HUES48 (cell line): ENCODE measurements at regions not wholly inside any gene's neighbourhood (a gene's known extent, or its start where the extent isn't known, plus 50 kb on each side); places are given as distances from the start of the nearest gene placed in this dataset.
"Not testable (repeated sequence)": the region's sequence is repeated elsewhere in the genome, so short reads cannot be mapped to it uniquely, and the experiment has no call there.

Source experiments
- H3K27ac ChIP-seq: one replicate; pipeline ENCODE4 v1.7.0; 2013; ENCODE audit warnings: low read depth, low read length, inconsistent platforms
- H3K27me3 ChIP-seq: 2 replicates; pipeline ENCODE4 v1.6.1; 2013; ENCODE audit warnings: mild to moderate bottlenecking, low read length; ENCODE audit not compliant: control insufficient read depth, insufficient read depth
- H3K36me3 ChIP-seq: 2 replicates; pipeline ENCODE4 v1.6.1; 2013; ENCODE audit warnings: low read length; ENCODE audit not compliant: control insufficient read depth, insufficient read depth
- H3K4me1 ChIP-seq: 2 replicates; pipeline ENCODE4 v1.6.1; 2013; ENCODE audit warnings: mild to moderate bottlenecking, low read length; ENCODE audit not compliant: control insufficient read depth, insufficient read depth
- H3K4me3 ChIP-seq: 2 replicates; pipeline ENCODE4 v1.5.1; 2013; ENCODE audit warnings: mild to moderate bottlenecking, low read depth, low read length
- H3K9ac ChIP-seq: 2 replicates; pipeline ENCODE4 v1.6.1; 2013; ENCODE audit warnings: mild to moderate bottlenecking, low read depth, low read length, moderate library complexity
- H3K9me3 ChIP-seq: 2 replicates; pipeline ENCODE4 v1.6.1; 2013; ENCODE audit warnings: low read length; ENCODE audit not compliant: control insufficient read depth, insufficient read depth

DNA sequence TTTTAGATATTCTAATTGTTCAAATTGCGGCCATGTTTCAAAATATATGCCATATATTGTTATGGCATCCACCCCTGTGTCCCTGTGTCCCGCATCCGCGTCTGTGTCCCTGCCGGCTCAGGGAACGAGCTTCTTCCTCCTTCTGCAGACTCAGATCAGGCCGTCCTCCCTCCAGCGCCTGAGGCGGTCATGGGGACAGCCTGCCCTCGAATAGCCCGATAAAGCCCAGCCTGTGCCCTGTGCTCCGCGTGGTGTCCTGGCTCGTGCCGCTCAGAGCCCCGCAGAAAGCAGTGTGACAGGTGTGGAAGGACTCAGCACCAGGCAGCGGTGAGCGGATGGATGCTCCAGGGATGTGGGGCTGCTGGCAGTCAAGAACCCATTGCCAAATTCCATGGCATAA, 663.4 kb upstream of the DEFB115 start:
- Histone ChIP-seq H3K4me3 (no peak overlapping the region), H3K27me3 (no peaks in the 10 kb centered on the region), H3K27ac (no peak overlapping the region), H3K9me3 (peaks cover 11% of the 10 kb centered on the region; the same call in 1 of the 2 replicates), H3K4me1 (no peaks in the 10 kb centered on the region), H3K9ac (no peak overlapping the region), H3K36me3 (no peaks in the 10 kb centered on the region)

DNA sequence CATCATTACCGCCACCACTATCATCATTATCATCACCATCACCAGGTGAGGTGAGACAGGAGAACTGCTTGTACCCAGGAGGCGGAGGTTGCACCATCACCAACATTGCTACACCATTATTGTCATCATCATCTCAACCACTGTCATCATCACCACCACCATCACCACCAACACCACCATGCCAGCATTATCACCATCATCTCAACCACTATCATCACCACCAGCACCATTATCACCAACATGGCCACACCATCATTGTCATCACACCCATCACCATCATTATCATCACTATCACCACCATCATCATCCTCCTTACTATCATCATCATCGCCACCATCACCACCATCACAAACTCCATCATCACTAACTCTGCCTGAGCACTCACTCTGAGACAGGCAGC, 661.8 kb upstream of the DEFB115 start:
- no peak overlapping the region for H3K9ac ChIP-seq
- H3K4me1 ChIP-seq: no peaks in the 10 kb centered on the region
- H3K36me3 ChIP-seq: no peaks in the 10 kb centered on the region
- peaks cover 11% of the 10 kb centered on the region; the same call in 1 of the 2 replicates for H3K9me3 ChIP-seq
- no peak overlapping the region for H3K4me3 ChIP-seq
- no peaks in the 10 kb centered on the region for H3K27me3 ChIP-seq
- no peak overlapping the region for H3K27ac ChIP-seq

DNA sequence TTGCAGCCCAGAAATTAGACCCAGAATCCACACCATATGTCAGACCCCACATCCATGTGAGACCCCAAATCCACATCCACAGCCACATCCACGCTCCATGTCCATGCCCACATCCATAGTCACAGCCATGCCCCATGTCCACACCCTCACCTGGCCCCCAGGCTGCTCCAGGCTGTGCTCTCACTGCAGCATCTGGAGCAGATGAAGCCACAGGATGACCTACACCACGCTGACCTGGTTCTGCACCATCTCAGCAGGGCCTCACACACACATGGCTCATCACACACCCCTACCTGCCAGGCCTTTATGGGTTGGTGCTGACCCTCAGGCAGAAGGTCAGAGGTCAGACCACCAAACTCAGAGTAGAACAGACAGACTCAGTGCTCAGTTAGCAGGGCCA, 660.0 kb upstream of the DEFB115 start:
- not testable (repeated sequence) for H3K4me1 ChIP-seq, H3K27me3 ChIP-seq, H3K9ac ChIP-seq, H3K27ac ChIP-seq, H3K36me3 ChIP-seq, H3K4me3 ChIP-seq
- peaks cover 16% of the 10 kb centered on the region for H3K9me3 ChIP-seq

DNA sequence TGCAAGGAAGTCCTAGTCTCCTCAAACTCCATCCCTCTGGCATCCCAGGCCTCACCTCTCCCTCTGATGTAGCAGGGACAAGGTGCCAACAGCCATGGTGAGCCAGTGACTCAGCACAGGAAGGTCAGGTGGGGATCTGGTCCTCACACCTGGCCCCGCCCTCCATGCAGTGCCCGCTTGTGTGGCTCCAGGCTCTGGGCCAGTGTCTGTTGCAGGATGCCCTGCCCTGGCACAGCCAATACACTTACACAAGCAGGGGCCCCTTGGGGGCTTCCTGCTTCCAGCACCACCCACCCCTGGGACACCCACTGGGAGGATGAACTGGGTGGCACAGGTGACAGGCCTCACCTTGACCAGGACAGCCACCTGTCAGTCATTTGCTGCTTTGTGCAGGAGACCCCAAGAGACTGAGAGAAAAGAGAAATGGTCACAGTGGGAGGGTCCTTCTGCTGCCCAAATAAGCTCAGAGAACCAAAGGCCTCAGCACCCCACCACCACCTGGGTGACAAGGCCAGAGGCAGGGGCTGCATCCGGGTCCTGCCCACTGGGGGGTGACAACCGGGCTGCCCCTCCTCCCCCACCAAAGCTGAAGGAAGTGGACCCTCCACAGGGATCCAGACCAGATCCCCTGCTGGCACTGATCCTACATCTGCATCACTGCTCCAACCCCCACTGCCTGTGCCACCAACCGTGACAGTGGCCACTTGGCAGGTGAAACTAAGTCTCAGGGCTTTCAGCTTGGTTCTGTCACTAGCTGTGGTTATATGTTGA, 658.8 kb upstream of the DEFB115 start:
- no peak overlapping the region for H3K27ac ChIP-seq
- no peaks in the 10 kb centered on the region for H3K27me3 ChIP-seq
- no peak overlapping the region for H3K9ac ChIP-seq
- peaks cover 23% of the 10 kb centered on the region for H3K9me3 ChIP-seq
- no peaks in the 10 kb centered on the region for H3K36me3 ChIP-seq
- no peak overlapping the region for H3K4me3 ChIP-seq
- no peaks in the 10 kb centered on the region for H3K4me1 ChIP-seq

DNA sequence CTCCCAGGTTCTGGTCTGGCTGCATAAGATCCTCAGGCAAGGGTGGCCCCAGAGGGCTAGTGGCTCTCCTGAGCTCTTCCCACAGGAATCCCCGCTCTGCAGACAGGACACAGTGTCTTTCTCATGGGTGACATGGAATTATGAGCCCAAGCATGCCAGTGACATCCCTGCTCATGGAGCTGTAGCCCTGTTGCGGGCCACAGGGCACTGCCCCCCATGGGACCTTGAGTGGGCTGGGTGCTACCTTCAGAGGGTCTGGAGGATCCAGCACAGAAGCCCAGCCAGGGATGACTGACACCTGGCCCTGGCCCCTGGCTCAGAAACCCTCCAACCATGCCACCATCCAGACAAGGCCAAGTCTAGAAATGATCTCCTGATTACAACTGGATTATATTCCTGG, 657.5 kb upstream of the DEFB115 start:
- H3K4me1 ChIP-seq: no peaks in the 10 kb centered on the region
- no peaks in the 10 kb centered on the region for H3K36me3 ChIP-seq
- no peak overlapping the region for H3K27ac ChIP-seq
- H3K9ac ChIP-seq: no peak overlapping the region
- H3K9me3 ChIP-seq: peaks cover 23% of the 10 kb centered on the region
- no peak overlapping the region for H3K4me3 ChIP-seq
- H3K27me3 ChIP-seq: no peaks in the 10 kb centered on the region

DNA sequence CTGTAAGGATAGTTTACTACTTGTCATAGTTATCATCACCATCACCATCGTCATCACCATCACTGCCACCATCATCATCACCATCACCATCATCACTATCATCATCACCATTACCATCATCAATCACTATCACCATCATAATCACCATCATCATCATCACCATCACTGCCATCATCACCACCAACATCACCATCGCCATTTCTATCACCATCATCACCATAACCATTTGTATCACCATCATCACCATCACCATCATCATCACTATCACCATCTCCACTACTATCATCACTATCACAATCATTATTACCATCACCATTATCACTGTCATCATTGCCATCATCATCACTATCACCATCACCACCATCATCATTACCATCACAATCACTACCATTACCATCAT, 655.5 kb upstream of the DEFB115 start:
- peaks cover 31% of the 10 kb centered on the region for H3K9me3 ChIP-seq
- no peak overlapping the region for H3K4me3 ChIP-seq
- no peaks in the 10 kb centered on the region for H3K4me1 ChIP-seq
- no peaks in the 10 kb centered on the region for H3K36me3 ChIP-seq
- H3K27me3 ChIP-seq: no peaks in the 10 kb centered on the region
- no peak overlapping the region for H3K27ac ChIP-seq
- H3K9ac ChIP-seq: no peak overlapping the region

DNA sequence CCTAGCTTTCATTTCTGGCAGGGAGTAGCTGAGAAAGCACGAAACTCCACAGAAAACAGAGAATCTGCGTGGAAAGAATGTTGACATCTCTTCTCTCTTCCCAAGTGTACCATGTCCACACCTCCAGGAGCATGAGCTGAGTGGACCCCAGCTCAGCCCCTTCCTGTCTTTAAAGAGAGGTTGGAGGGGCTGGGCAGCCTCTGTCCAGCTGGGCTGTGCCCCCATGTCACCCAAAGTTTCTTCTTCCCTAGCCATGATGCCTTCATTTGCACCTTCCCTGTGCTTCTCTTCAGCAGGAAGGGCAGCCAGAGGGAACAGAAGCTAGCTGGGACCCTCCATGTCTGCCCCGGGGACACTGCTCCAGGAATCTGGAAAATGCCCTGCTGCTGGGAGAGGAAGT, 655.0 kb upstream of the DEFB115 start:
- Histone ChIP-seq H3K4me3 (no peak overlapping the region), H3K9ac (no peak overlapping the region), H3K9me3 (peaks cover 35% of the 10 kb centered on the region), H3K27ac (no peak overlapping the region), H3K4me1 (no peaks in the 10 kb centered on the region), H3K27me3 (no peaks in the 10 kb centered on the region), H3K36me3 (no peaks in the 10 kb centered on the region)

DNA sequence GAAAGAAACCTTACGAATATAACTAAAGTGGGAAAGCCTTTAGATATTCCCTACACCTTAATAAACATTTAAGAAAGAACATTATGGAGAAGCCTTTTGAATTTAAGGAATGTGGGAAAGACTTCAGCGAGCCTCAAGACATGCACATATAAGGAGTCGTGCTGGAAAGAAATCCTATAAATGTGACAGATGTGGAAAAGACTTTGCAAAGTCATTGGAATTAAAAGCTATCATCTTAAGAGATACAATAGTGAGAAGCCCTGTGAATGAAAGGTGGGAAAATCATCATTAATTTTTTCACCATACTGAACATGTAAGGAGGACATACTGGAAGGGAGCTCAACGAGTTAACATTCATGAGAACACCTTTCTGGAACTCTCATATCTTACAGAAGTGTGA, 650.5 kb upstream of the DEFB115 start:
- no peaks in the 10 kb centered on the region for H3K36me3 ChIP-seq
- no peak overlapping the region for H3K9ac ChIP-seq
- H3K9me3 ChIP-seq: peaks cover 54% of the 10 kb centered on the region
- H3K4me1 ChIP-seq: no peaks in the 10 kb centered on the region
- H3K27me3 ChIP-seq: no peaks in the 10 kb centered on the region
- H3K4me3 ChIP-seq: no peak overlapping the region
- H3K27ac ChIP-seq: no peak overlapping the region

DNA sequence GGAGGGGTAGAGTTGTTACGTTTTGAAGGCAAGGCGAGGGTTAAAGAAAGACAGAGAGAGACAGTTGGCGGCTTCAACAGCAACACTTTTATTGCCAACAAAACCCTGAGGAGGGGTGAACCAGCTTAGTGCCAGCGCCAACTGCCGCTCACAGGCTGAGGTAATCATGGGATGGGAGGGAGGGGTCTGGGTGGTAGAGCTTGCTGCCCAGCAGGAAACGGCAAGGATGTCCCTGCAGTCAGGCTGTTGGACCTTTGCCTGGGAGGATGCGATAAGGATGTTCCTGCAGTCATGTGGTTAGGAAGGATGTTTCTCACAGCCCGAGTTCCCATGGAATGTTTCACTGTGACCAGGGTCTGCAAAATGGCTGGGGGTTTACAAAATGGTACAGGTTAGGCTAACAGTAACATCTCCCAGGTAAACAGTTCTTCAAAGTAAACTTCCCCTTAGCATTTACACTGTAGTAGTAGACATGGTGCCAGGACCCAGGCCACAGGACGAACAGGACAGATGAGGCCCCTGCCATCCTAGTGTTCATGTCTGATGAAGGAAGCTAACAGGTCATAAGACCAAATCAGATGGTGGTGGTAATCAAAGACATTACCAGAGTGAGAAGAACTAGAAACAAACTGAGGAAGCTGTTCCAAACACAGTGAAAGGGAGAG, 647.3 kb upstream of the DEFB115 start:
- Histone ChIP-seq H3K4me3 (no peak overlapping the region), H3K4me1 (no peaks in the 10 kb centered on the region), H3K9ac (no peak overlapping the region), H3K9me3 (peaks cover 52% of the 10 kb centered on the region), H3K27me3 (no peaks in the 10 kb centered on the region), H3K36me3 (no peaks in the 10 kb centered on the region), H3K27ac (no peak overlapping the region)

DNA sequence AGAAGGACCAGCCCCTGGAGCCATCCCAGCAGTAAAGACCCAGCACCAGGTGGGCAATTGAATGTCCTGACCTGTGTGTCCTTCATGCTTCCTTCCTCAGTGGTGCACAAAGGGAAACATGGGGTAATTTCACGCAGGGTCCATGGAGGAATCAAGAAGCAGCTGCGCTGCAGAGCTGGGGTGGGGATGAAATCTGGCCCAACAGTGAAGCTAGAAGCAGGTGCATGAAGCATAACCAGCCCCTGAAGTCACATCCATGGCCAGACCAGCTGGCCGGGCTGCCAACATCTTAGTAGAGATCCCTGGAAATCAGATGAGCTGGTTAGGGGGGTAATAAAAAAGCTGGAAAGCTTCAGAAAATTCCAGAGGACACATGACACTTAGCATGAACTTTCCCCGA, 646.7 kb upstream of the DEFB115 start:
- no peak overlapping the region for H3K4me3 ChIP-seq
- H3K9ac ChIP-seq: no peak overlapping the region
- H3K4me1 ChIP-seq: no peaks in the 10 kb centered on the region

DNA sequence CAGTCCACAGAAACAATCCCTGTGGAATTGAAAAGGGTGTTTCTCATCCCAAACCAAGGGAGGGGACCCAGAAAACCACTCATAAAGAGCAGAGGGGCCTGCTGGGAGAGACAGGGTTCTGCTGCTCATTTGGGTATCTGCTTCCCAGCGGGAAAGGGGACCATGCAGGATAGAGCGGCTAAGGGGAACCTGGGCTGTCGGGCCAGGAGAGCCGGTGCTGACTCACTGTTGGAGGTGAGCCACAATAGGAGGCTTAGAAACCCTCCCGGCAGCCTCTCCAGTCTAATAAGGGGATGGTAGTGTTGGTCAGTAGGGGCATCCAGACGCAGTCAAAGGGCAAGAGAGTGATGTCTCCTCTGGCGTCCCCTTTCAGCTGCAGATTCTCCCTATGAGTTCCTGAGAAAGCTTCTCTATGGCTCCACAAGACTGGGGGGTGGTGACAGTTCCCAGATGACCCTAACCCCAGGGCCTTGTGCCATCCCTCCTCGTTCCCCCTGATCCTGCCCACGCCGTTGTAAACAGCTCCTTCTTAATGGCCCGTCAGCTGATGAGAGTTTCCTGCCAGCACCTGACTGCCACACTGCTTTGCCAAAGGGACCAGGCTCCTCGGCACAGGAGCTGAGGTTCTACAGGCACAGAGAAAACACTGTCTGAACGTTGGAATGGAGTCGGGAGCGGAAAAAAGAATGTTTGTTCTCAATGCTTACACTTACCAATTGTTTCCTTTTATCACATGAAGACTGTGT, 646.1 kb upstream of the DEFB115 start:
- Histone ChIP-seq H3K9me3 (peaks cover 43% of the 10 kb centered on the region), H3K27ac (no peak overlapping the region), H3K36me3 (no peaks in the 10 kb centered on the region), H3K27me3 (no peaks in the 10 kb centered on the region), H3K4me3 (no peak overlapping the region), H3K9ac (no peak overlapping the region), H3K4me1 (no peaks in the 10 kb centered on the region)

More for the DNA sequence above, 646.7 kb upstream of the DEFB115 start:
- no peaks in the 10 kb centered on the region for H3K36me3 ChIP-seq
- H3K9me3 ChIP-seq: peaks cover 46% of the 10 kb centered on the region
- H3K27me3 ChIP-seq: no peaks in the 10 kb centered on the region
- no peak overlapping the region for H3K27ac ChIP-seq
